Fibroblast of lung (primary cell): ENCODE measurements at regions not wholly inside any gene's neighbourhood (a gene's known extent, or its start where the extent isn't known, plus 50 kb on each side); places are given as distances from the start of the nearest gene placed in this dataset.

ENCODE experiments used
- DNase-seq, 2 donors: peaks; one replicate each; pipeline versions ENCODE4 v3.0.0 to v3.0.0-alpha.2; 2010; ENCODE audit warnings: low read depth in 2 of 2
- H2AFZ ChIP-seq: 2 replicates; pipeline ENCODE4 v1.5.1; 2012; ENCODE audit warnings: low read length, control low read depth, inconsistent platforms
- H3K27ac ChIP-seq: 2 replicates; pipeline ENCODE4 v1.5.1; 2011; ENCODE audit warnings: low read length, control low read depth; ENCODE audit not compliant: insufficient read depth
- H3K27me3 ChIP-seq: 2 replicates; pipeline ENCODE4 v1.5.1; 2011; ENCODE audit warnings: mild to moderate bottlenecking, low read length; ENCODE audit not compliant: control insufficient read depth, insufficient read depth
- H3K36me3 ChIP-seq: 2 replicates; pipeline ENCODE4 v1.5.1; 2011; ENCODE audit warnings: low read length; ENCODE audit not compliant: control insufficient read depth, insufficient read depth
- H3K4me1 ChIP-seq: 2 replicates; pipeline ENCODE4 v1.5.1; 2011; ENCODE audit warnings: low read length; ENCODE audit not compliant: control insufficient read depth, insufficient read depth; ENCODE audit errors: extremely low read depth
- H3K4me2 ChIP-seq: 2 replicates; pipeline ENCODE4 v1.5.1; 2011; ENCODE audit warnings: low read length, control low read depth; ENCODE audit not compliant: insufficient read depth; ENCODE audit errors: extremely low read depth
- H3K4me3 ChIP-seq, 4 experiments: fragments of 200-600 bp in 1 of 4; sonication (generic) in 1 of 4; replicated peaks in 1 of 4; 2 replicates each; pipeline ENCODE4 v1.5.1; 2011 to 2016; ENCODE audit warnings: low read length in 4 of 4, low read depth in 3 of 4, mild to moderate bottlenecking in 3 of 4, control low read depth in 2 of 4, inconsistent platforms in 1 of 4, mixed read lengths in 1 of 4; ENCODE audit not compliant: insufficient read depth in 1 of 4; ENCODE audit errors: control extremely low read depth in 1 of 4
- H3K79me2 ChIP-seq: 2 replicates; pipeline ENCODE4 v1.5.1; 2012; ENCODE audit warnings: mild to moderate bottlenecking, low read length, inconsistent platforms; ENCODE audit not compliant: control insufficient read depth, insufficient read depth
- H3K9ac ChIP-seq: 2 replicates; pipeline ENCODE4 v1.5.1; 2011; ENCODE audit warnings: mild to moderate bottlenecking, low read length, control low read depth; ENCODE audit not compliant: insufficient read depth
- H3K9me3 ChIP-seq: 2 replicates; pipeline ENCODE4 v1.5.1; 2012; ENCODE audit warnings: low read depth, low read length; ENCODE audit not compliant: control insufficient read depth, insufficient read depth
- H4K20me1 ChIP-seq: 2 replicates; pipeline ENCODE4 v1.5.1; 2011; ENCODE audit warnings: low read length; ENCODE audit not compliant: control insufficient read depth, insufficient read depth; ENCODE audit errors: extremely low read depth
- EZH2 ChIP-seq: IDR thresholded peaks from 2 replicates; pipeline ENCODE4 v1.5.1; 2012; ENCODE audit warnings: low read length, control low read depth, mild to moderate bottlenecking; ENCODE audit errors: missing control alignments
- TF ChIP-seq, protein P1 (sequence below), 2 donors: IDR thresholded peaks in 1 of 2; conservative IDR thresholded peaks in 1 of 2; 1 replicate in 1 of 2; 2 replicates in 1 of 2; pipeline ENCODE4 v1.5.1; 2011 to 2012; ENCODE audit warnings: low read length in 2 of 2, control low read depth in 1 of 2, inconsistent platforms in 1 of 2, low read depth in 1 of 2, mild to moderate bottlenecking in 1 of 2

GRCh38 chr7:47027695-47028240 lies 554.1 kb downstream of the TNS3 start:
- DNase-seq: no peak
- Histone ChIP-seq H3K27ac (no peak overlapping the region), H3K4me1 (no peaks in the 10 kb centered on the region), H3K4me2 (no peak overlapping the region), H3K9ac (no peak overlapping the region), H3K79me2 (no peaks in the 10 kb centered on the region), H4K20me1 (no peaks in the 10 kb centered on the region), H2AFZ (no peak overlapping the region), H3K36me3 (no peaks in the 10 kb centered on the region), H3K4me3 (no peak overlapping the region), H3K9me3 (no peaks in the 10 kb centered on the region), H3K27me3 (peaks cover 3% of the 10 kb centered on the region)
- TF ChIP-seq, protein P1, sequence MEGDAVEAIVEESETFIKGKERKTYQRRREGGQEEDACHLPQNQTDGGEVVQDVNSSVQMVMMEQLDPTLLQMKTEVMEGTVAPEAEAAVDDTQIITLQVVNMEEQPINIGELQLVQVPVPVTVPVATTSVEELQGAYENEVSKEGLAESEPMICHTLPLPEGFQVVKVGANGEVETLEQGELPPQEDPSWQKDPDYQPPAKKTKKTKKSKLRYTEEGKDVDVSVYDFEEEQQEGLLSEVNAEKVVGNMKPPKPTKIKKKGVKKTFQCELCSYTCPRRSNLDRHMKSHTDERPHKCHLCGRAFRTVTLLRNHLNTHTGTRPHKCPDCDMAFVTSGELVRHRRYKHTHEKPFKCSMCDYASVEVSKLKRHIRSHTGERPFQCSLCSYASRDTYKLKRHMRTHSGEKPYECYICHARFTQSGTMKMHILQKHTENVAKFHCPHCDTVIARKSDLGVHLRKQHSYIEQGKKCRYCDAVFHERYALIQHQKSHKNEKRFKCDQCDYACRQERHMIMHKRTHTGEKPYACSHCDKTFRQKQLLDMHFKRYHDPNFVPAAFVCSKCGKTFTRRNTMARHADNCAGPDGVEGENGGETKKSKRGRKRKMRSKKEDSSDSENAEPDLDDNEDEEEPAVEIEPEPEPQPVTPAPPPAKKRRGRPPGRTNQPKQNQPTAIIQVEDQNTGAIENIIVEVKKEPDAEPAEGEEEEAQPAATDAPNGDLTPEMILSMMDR (conservative IDR thresholded peaks at IDR 0.05 in 1 of 2, IDR thresholded peaks at IDR 0.05 in 1 of 2; ENCODE audit: low read depth in 1 of 2, low read length in 2 of 2): no peak
- TF ChIP-seq EZH2: no peak

- Histone ChIP-seq H3K27me3 (peaks cover 3% of the 10 kb centered on the region), H3K4me1 (no peaks in the 10 kb centered on the region), H3K36me3 (no peaks in the 10 kb centered on the region), H3K9ac (no peak overlapping the region), H3K27ac (no peak overlapping the region), H4K20me1 (no peaks in the 10 kb centered on the region), H3K9me3 (no peaks in the 10 kb centered on the region), H3K4me2 (no peak overlapping the region), H3K79me2 (no peaks in the 10 kb centered on the region), H2AFZ (no peak overlapping the region), H3K4me3 (no peak overlapping the region)
- TF ChIP-seq, protein P1 (conservative IDR thresholded peaks at IDR 0.05 in 1 of 2, IDR thresholded peaks at IDR 0.05 in 1 of 2; ENCODE audit: low read depth in 1 of 2, low read length in 2 of 2): no peak
- no peak for TF ChIP-seq EZH2
- no peak for DNase-seq
These were observed 555.0 kb downstream of the TNS3 start for GRCh38 chr7:47026780-47027361.

- Histone ChIP-seq H3K4me3 (no peak overlapping the region), H3K79me2 (no peaks in the 10 kb centered on the region), H3K27ac (no peak overlapping the region), H3K4me2 (no peak overlapping the region), H3K4me1 (no peaks in the 10 kb centered on the region), H2AFZ (no peak overlapping the region), H3K9ac (no peak overlapping the region), H3K9me3 (no peaks in the 10 kb centered on the region), H3K27me3 (peaks cover 4% of the 10 kb centered on the region), H3K36me3 (no peaks in the 10 kb centered on the region), H4K20me1 (no peaks in the 10 kb centered on the region)
- peak in 1 of 2 donors; percentile 5 for DNase-seq
- TF ChIP-seq, protein P1 (conservative IDR thresholded peaks at IDR 0.05 in 1 of 2, IDR thresholded peaks at IDR 0.05 in 1 of 2; ENCODE audit: low read depth in 1 of 2, low read length in 2 of 2): no peak
- TF ChIP-seq EZH2: no peak
These were observed 556.9 kb downstream of the TNS3 start for GRCh38 chr7:47024991-47025390.
